HPDE6-E6E7 (cell line): ENCODE measurements at regions not wholly inside any gene's neighbourhood (a gene's known extent, or its start where the extent isn't known, plus 50 kb on each side); places are given as distances from the start of the nearest gene placed in this dataset.
"Not testable (repeated sequence)": the region's sequence is repeated elsewhere in the genome, so short reads cannot be mapped to it uniquely, and the experiment has no call there.

Experiments used
- DNase-seq: peaks from one replicate; pipeline ENCODE4 v3.0.0; 2011; ENCODE audit warnings: missing footprints; ENCODE audit errors: extremely low spot score

DNA sequence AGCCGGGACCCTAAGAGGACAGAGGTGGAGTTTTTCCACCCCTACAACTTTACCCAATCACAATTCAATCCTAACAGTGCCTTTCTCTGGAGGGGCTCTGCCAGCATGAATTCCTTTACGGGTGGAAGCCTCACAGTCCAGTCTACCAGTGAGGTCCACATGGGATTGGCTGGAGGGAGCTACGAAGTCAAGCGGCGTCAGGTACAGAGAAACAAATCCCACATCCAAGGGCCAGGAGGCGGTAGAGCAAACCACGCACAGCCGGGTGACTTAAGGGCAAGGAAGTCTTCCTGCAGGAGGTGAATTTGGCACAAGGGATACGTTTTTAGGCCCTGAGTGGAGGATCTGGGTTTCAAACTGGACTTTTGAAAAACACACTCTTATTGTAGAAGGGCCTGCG is 199.6 kb downstream of the UQCRFS1 start:
- DNase-seq = no peak

DNA sequence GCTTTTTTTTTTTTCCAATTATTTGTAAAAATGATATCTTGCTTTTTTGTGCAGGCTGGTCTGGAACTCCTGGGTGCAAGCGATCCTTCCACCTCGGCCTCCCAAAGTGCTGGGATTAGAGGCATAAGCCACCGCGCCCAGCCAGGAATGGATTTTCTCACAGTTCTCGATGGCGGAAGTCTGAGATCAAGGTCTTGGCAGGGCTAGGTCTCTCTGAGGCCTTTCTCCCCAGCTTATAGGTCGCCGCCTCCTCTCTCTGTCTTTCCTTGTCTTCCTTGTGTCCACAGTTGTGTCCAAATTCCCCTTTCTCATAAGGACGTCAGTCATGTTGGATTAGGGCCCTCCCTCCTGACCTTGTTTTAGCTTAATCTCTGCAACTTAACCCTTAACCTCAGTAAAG is 200.5 kb downstream of the UQCRFS1 start:
- no peak for DNase-seq

DNA sequence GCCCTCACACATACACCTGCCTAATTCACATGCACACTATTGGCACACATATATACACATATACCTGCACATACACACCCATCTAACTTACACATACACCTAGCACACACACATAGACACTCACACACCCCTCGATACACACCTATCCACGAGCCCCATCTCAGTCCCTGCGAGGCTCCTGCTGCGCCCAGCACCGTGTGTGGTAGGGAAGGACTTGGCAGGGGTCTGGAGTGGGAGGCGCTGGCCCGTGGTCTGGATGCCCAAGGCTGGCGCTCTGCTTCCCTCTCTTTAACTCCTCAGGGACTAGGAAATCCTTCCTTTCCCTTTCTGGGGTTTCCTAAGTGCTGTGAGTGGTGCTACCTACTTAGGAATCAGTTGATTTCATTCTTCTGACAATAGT is 202.7 kb downstream of the UQCRFS1 start:
- no peak for DNase-seq

- DNase-seq = no peak
Measured at GRCh38 chr19:29006057-29006735, 206.8 kb downstream of the UQCRFS1 start.

DNA sequence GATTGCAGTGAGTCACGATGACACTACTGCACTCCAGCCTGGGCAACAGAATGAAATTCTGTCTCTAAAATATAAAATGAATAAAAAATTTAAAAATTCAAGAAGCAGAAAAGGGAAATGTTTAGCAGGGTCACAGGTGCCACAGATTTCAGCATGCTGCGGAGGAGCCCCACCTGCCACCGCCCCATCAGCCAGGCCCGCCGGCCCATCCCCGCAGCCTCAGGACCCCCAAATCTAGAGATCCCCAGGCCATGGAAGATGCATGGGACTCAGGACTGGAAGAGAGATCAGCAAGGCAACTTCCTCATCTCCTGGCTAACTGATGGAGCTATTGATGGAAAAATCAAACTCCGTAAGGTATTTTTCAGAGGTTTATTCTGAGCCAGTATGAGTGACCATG is 208.2 kb downstream of the UQCRFS1 start:
- DNase-seq = no peak

DNA sequence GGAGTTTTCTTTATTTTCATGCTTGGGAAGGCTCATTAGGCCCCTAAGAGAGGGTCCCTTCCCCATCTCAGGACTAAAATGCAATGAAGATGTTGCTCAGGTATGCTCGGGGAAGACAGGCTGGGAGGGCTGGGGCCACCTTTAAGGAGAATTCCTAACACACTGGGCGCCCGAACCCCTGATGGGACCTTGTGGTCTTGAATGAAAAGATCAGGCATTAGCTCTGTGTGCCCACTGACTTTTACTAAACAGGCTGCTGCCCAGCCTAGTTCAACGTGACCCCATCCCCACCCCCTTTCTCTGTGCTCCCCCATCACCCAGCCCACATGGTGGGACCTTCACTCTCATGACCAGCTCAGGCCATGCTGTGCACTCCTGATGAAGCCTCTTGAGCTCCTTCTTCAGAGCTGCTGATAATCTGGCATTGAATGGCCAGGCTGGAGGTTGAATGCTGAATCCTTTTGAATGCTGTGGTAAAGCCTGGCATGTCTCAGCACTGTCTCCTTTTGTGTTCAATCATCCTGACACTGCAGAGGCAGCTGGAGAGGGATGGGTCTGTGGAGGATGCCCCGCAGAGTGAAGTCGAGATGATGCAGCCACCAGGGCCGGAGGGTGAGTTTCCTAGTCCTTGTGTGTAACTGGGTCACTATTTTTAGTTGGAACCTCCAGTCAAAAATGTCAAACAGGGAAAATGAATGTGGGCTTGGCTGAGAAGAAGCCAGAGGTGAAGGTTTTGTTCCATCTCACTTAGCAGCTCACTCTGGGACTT is 209.1 kb downstream of the UQCRFS1 start:
- DNase-seq = no peak

GRCh38 chr19:29002336-29002735 is 210.6 kb downstream of the UQCRFS1 start:
- DNase-seq = no peak

DNA sequence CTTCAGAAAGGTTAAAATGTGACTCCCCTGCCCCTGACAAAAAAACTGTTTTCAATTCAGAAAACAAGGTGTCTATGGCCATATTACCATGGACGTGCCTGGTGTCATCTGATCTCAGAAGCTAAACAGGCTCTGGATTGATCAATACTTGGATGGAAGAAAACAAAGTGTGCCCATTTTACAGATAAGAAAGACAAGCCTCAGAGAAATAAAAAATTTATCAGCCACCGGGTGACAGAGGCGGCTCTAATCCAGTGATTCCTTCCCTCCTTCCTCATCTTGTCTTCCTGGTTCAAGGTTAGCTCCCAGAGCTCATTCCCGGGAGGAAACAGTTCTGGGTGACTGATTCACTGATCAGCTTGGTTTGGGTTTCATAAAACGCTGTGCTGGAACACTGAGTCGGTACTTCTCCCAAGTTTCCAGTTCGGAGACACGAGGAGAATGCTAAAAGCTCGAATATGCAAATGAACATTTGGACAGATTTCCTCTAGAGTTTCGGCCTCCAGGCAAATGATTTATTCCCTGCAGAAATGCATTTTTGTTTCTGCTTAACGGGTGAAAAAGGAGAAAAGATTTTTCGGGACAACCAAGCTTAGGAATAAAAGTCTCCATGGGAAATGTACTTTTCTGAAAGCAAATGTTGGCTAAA is 211.2 kb downstream of the UQCRFS1 start:
- no peak for DNase-seq

DNA sequence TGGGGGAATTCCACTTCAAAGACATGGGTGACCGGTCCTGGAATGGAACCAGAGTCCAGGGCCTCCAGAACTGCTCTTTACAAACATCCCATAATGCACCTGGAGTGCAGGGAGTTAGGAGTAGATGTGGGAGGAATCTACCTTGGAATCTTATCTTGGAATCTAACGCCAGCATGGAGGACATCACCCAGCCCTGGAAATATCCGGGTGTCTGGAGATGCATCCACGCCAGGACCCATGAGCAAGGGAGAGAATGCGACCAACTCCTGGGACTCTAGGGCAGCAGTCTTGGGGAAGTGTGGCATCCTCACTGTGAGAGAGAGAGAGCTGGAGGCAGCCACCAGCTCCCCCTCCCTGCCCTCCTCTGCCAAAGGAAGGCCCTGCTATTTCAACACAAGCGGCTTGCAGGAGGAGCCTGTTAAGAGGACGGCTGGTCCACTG is 211.8 kb downstream of the UQCRFS1 start:
- no peak for DNase-seq

GRCh38 chr19:28999724-29000433 is 213.1 kb downstream of the UQCRFS1 start:
- DNase-seq = no peak

DNA sequence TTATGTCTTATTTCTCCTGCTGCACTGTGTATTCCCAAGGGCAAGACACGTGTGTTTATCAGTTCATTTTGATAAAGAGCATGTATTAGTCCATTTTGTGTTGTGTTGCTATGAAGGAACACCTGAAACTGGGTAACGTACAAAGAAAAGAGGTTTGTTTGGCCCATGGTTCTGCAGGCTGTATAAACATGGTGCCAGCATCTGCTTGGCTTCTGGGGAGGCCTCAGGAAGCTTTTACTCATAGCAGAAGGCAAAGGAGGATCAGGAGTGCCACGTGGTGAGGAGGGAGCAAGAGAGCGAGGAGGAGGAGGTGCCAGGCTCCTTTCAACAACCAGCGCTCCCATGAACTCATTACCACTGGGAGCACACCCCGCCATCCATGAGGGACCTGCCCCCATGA is 214.0 kb downstream of the UQCRFS1 start:
- no peak for DNase-seq

DNA sequence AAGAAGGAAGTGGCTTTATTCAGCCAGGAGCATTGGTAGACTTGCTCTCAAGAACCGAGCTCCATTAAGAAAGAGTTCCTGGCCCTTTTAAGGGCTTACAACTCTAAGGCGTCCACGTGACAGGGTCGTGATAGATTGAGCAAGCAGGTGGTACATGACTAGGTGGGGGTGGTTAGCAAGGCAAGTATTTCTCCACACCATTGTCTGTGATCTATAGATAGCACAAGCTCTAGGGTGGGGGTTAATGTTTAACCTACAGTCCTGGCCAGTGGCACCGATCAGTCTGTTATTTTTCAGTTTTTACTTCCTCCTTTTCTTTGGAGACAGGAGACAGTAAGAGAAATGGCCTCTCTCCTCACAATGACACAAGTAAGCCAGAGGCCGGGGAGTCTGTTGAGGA is 215.1 kb downstream of the UQCRFS1 start:
- not testable (repeated sequence) for DNase-seq

DNA sequence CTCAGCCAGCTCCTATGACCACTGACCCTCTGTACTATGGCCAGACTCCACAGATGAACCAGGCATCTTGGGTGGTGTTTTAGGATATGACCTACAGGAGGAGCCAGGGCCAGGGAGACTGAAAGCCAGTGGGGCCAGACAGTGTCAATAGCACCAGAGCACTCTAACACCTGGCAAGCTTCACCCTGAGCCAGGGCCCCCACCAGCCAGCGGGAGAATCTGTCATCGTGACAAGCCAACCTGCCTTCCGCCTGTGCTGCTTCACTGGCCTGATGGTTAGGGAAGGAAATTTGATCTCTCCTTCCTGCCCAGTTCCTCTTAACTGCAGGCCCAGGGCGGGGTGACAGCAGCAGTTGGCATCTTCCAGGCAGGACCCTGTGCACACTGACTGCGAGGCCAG is 222.4 kb downstream of the UQCRFS1 start:
- DNase-seq = no peak

DNA sequence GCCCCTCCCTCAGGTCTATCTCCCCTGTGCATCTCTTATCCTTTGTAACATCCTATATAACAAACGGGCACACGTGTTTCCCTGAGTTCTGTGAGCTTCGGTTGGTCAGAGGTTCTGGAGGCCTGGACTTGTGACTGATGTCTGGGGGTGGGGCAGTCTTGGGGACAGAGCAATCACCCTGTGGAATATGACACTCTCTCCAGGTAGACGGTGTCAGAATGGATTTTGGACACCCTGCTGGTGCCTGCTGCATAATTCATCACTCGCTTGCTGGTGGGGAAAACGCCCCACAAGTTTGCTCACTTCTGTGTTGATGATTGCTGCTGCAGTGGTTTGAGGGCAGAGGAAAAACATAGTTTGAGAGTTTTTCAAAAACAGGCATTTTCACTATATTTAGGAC is 223.2 kb downstream of the UQCRFS1 start:
- no peak for DNase-seq

- DNase-seq = no peak
Measured at GRCh38 chr19:28988066-28988465, 224.9 kb downstream of the UQCRFS1 start.

GRCh38 chr19:28987177-28987576 is 225.8 kb downstream of the UQCRFS1 start:
- DNase-seq = no peak

DNA sequence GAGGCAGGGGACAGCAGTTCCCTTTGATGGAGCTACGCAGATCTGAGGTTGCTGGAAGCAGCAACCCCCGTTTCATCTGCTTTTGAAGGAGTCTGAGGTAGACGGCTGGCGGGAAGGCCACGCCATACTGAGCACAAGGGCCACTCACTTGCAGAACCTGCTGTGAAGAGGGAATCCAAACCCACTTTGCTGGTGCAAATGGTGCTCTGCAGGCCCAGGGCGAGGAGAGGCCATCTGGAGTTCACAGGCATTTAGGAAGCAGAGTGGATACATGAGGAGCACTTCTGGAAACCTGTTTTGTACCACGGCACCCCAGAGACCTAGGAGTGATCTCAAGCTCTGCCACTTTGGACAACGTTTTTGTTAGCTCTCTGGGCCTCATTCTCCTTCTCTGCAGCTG is 227.8 kb downstream of the UQCRFS1 start:
- no peak for DNase-seq

- DNase-seq = no peak
Measured at GRCh38 chr19:28984315-28984714, 228.6 kb downstream of the UQCRFS1 start.

DNA sequence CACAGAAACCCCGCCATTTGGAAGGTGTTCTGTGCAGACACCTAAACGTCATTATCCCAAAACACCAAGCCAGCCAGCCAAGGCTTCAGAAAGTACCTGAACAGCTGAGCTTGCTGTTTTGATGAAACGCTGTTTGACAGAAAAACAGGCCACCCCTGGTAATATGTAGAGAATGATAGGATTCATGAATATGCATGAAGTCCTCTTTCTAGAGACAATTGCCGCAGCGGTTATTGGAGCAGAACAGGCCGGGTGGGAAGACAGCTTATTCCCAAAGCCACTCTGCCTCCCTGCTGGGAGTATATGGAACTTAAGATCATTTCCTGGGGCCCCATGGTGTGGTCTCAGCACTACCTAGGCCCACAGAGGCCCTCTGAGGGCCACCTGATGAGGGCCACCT is 229.5 kb downstream of the UQCRFS1 start:
- DNase-seq = no peak

DNA sequence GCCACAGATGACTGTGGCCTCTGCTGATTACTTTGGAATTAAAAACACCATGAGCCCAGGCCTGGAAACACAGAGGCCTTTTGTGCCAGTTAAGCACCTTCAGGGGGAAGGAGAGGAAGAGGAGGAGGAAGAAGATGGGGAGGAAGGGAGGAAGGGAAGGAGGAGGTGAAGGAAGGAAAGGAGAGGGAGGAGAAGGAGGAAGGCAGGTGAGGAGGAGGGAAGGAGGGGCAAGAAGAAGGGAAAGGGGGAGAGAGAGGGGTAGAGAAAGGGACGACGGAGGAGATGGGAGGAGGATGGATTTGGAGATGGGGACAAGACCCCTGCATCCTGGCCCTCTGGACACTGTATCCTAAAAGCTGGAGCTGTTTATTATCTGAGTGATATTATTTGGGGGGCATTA is 231.0 kb downstream of the UQCRFS1 start:
- no peak for DNase-seq

DNA sequence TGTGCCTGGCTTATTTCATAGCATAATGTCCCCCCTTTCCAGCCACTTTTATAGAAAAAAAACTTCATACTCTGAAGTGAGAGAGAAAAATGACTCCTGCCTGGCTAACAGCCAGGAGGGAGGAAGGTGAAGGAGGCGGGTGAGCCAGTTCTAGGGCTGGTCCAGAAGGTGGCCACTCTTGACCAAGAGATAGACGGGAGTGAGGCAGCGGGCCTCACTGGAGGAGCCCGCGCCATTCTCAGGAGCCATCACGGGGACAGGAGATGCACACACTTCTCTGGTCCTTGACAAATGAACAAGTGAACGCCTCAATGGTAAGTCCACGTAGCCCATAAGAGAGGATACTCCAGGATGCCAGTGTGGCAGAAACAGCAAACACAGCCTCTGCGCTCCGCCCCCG is 231.4 kb downstream of the UQCRFS1 start:
- DNase-seq = no peak

GRCh38 chr19:28980236-28980868 is 232.6 kb downstream of the UQCRFS1 start:
- no peak for DNase-seq
